H1 (cell line): ENCODE measurements at regions not wholly inside any gene's neighbourhood (a gene's known extent, or its start where the extent isn't known, plus 50 kb on each side); places are given as distances from the start of the nearest gene placed in this dataset.

ENCODE experiments used
- CTCF ChIA-PET: fragments of 300-600 bp; sonication (Branson Sonifier 250); formaldehyde crosslinking; loops from one replicate; lab custom pipeline; 2021; ENCODE audit not compliant: partially characterized antibody; lab: Charles Lee
- POLR2A ChIA-PET: fragments of 300-600 bp; sonication (Branson Sonifier 250); formaldehyde crosslinking; loops from one replicate; lab custom pipeline; 2021; ENCODE audit warnings: inconsistent platforms; ENCODE audit not compliant: partially characterized antibody; lab: Charles Lee
- DNase-seq, 2 experiments: peaks; one replicate each; pipeline versions ENCODE4 v3.0.0 to v3.0.0-alpha.2; 2010 to 2022; ENCODE audit warnings: low spot score in 2 of 2, low read depth in 1 of 2, mixed read lengths in 1 of 2
- FAIRE-seq: peaks from 2 replicates; lab custom pipeline; 2011; peaks lifted over from hg19 to GRCh38; lab: Jason Lieb, UNC
- H2AFZ ChIP-seq: 2 replicates; pipeline ENCODE4 v1.8.1; 2012; ENCODE audit warnings: low read length, inconsistent platforms
- H2AK5ac ChIP-seq: 2 replicates; pipeline ENCODE4 v1.6.1; 2013; ENCODE audit warnings: low read depth, low read length
- H2BK120ac ChIP-seq: replicated peaks from 2 replicates; pipeline ENCODE3; 2013; ENCODE audit warnings: low read depth, low read length, inconsistent platforms
- H2BK12ac ChIP-seq: 2 replicates; pipeline ENCODE4 v1.6.1; 2013; ENCODE audit warnings: low read depth, low read length
- H2BK15ac ChIP-seq: 2 replicates; pipeline ENCODE4 v1.6.1; 2013; ENCODE audit warnings: low read length
- H2BK20ac ChIP-seq: 2 replicates; pipeline ENCODE4 v1.6.1; 2013; ENCODE audit warnings: low read length
- H2BK5ac ChIP-seq: 2 replicates; pipeline ENCODE4 v1.6.1; 2013; ENCODE audit warnings: low read depth, low read length
- H3K14ac ChIP-seq: 2 replicates; pipeline ENCODE4 v1.6.1; 2013; ENCODE audit warnings: inconsistent platforms; ENCODE audit not compliant: insufficient read length
- H3K18ac ChIP-seq: 2 replicates; pipeline ENCODE4 v1.6.1; 2013; ENCODE audit warnings: low read length; ENCODE audit errors: extremely low read depth
- H3K23ac ChIP-seq: 2 replicates; pipeline ENCODE4 v1.6.1; 2013; ENCODE audit warnings: inconsistent platforms; ENCODE audit not compliant: insufficient read length
- H3K23me2 ChIP-seq: 2 replicates; pipeline ENCODE4 v1.6.1; 2013; ENCODE audit warnings: low read depth, low read length
- H3K27ac ChIP-seq: 2 replicates; pipeline ENCODE4 v1.6.1; 2011; ENCODE audit warnings: low read depth, low read length, inconsistent platforms
- H3K27me3 ChIP-seq, 4 experiments: replicated peaks in 1 of 4; 1 replicate in 1 of 4; 2 replicates in 3 of 4; pipeline versions ENCODE4 v1.6.1 to v1.8.1; 2011 to 2013; ENCODE audit warnings: low read length in 3 of 4, mild to moderate bottlenecking in 3 of 4, inconsistent platforms in 2 of 4, mixed read lengths in 2 of 4, moderate library complexity in 1 of 4; ENCODE audit not compliant: control insufficient read depth in 3 of 4, insufficient read depth in 3 of 4; ENCODE audit errors: extremely low read depth in 1 of 4
- H3K36me3 ChIP-seq, 4 experiments: 2 replicates each; pipeline versions ENCODE4 v1.6.1 to v1.8.1; 2011 to 2013; ENCODE audit warnings: mild to moderate bottlenecking in 4 of 4, low read length in 3 of 4, moderate library complexity in 2 of 4, control low read depth in 1 of 4, inconsistent platforms in 1 of 4; ENCODE audit not compliant: insufficient read depth in 4 of 4, control insufficient read depth in 2 of 4
- H3K4ac ChIP-seq: replicated peaks from 2 replicates; pipeline ENCODE3; 2013; ENCODE audit warnings: low read length, low read depth, mixed read lengths, inconsistent platforms; ENCODE audit not compliant: insufficient read length
- H3K4me1 ChIP-seq, 4 experiments: replicated peaks in 1 of 4; 1 replicate in 1 of 4; 2 replicates in 3 of 4; pipeline versions ENCODE4 v1.6.1 to v1.8.1; 2011 to 2013; ENCODE audit warnings: low read length in 3 of 4, inconsistent platforms in 2 of 4, mixed read lengths in 1 of 4; ENCODE audit not compliant: insufficient read depth in 4 of 4, control insufficient read depth in 3 of 4
- H3K4me2 ChIP-seq, 2 experiments: 2 replicates each; pipeline versions ENCODE4 v1.6.1 to v1.8.1; 2011 to 2013; ENCODE audit warnings: low read depth in 2 of 2, low read length in 2 of 2, control low read depth in 1 of 2, inconsistent platforms in 1 of 2, mild to moderate bottlenecking in 1 of 2; ENCODE audit not compliant: insufficient read depth in 1 of 2
- H3K4me3 ChIP-seq, 4 experiments: fragments of 200-600, 300-600 bp in 1 of 4; sonication (generic), shearing (Covaris generic), sonication (Bioruptor Twin) in 1 of 4; 2 replicates each; pipeline versions ENCODE4 v1.5.1 to v1.8.1; 2011 to 2016; ENCODE audit warnings: low read length in 4 of 4, low read depth in 3 of 4, control low read depth in 2 of 4, inconsistent platforms in 2 of 4, mild to moderate bottlenecking in 2 of 4, mixed read lengths in 1 of 4, moderate library complexity in 1 of 4; ENCODE audit not compliant: insufficient read depth in 2 of 4; ENCODE audit errors: extremely low read depth in 1 of 4
- H3K56ac ChIP-seq: replicated peaks from 2 replicates; pipeline ENCODE3; 2013; ENCODE audit warnings: low read depth, mild to moderate bottlenecking, mixed read lengths, low read length, inconsistent platforms; ENCODE audit not compliant: insufficient read length
- H3K79me1 ChIP-seq: 2 replicates; pipeline ENCODE4 v1.6.1; 2013; ENCODE audit warnings: low read depth, low read length, control low read depth
- H3K79me2 ChIP-seq, 2 experiments: 2 replicates each; pipeline versions ENCODE4 v1.6.1 to v1.8.1; 2012 to 2013; ENCODE audit warnings: low read length in 2 of 2, mild to moderate bottlenecking in 2 of 2, inconsistent platforms in 1 of 2; ENCODE audit not compliant: insufficient read depth in 2 of 2, control insufficient read depth in 1 of 2
- H3K9ac ChIP-seq, 4 experiments: replicated peaks in 1 of 4; 1 replicate in 1 of 4; 2 replicates in 3 of 4; pipeline versions ENCODE4 v1.6.1 to v1.8.1; 2011 to 2013; ENCODE audit warnings: low read depth in 3 of 4, low read length in 3 of 4, control low read depth in 2 of 4, mild to moderate bottlenecking in 2 of 4, moderate library complexity in 2 of 4, inconsistent platforms in 1 of 4; ENCODE audit errors: extremely low read depth in 1 of 4
- H3K9me3 ChIP-seq, 2 experiments: 2 replicates each; pipeline versions ENCODE4 v1.6.1 to v1.8.1; 2012 to 2013; ENCODE audit warnings: mild to moderate bottlenecking in 2 of 2, moderate library complexity in 2 of 2, control low read depth in 1 of 2, inconsistent platforms in 1 of 2, low read depth in 1 of 2, low read length in 1 of 2, mixed read lengths in 1 of 2; ENCODE audit not compliant: insufficient read depth in 2 of 2
- H4K20me1 ChIP-seq, 2 experiments: replicated peaks in 1 of 2; 2 replicates each; pipeline versions ENCODE3 to v1.8.1; 2011 to 2013; ENCODE audit warnings: inconsistent platforms in 2 of 2, low read length in 2 of 2, mild to moderate bottlenecking in 1 of 2; ENCODE audit not compliant: insufficient read depth in 2 of 2, control insufficient read depth in 1 of 2
- H4K5ac ChIP-seq: 2 replicates; pipeline ENCODE4 v1.6.1; 2013; ENCODE audit warnings: low read length, low read depth, mixed read lengths, inconsistent platforms; ENCODE audit not compliant: insufficient read length
- H4K8ac ChIP-seq: 2 replicates; pipeline ENCODE4 v1.8.0; 2013; ENCODE audit warnings: mild to moderate bottlenecking, moderate library complexity, low read length, inconsistent platforms; ENCODE audit not compliant: insufficient read depth; ENCODE audit errors: extremely low read depth
- H4K91ac ChIP-seq: replicated peaks from 2 replicates; pipeline ENCODE3; 2013; ENCODE audit warnings: low read length, mixed read lengths, inconsistent platforms; ENCODE audit not compliant: insufficient read length
- ATF3 ChIP-seq: IDR thresholded peaks from 2 replicates; pipeline ENCODE4 v1.6.1; 2011; ENCODE audit warnings: low read depth, mild to moderate bottlenecking, low read length; ENCODE audit not compliant: insufficient read depth
- BRCA1 ChIP-seq: IDR thresholded peaks from 2 replicates; pipeline ENCODE4 v1.6.1; 2012; ENCODE audit warnings: low read depth, low read length, improper control_type of control experiment
- CREB1 ChIP-seq: IDR thresholded peaks from 2 replicates; pipeline ENCODE4 v1.6.1; 2012; ENCODE audit warnings: inconsistent platforms
- GABPA ChIP-seq: IDR thresholded peaks from 2 replicates; pipeline ENCODE4 v1.6.1; 2011; ENCODE audit warnings: mild to moderate bottlenecking, low read length, moderate library complexity, borderline replicate concordance; ENCODE audit not compliant: insufficient read depth
- HDAC2 ChIP-seq, 2 experiments: fragments of 300-600 bp in 1 of 2; sonication (generic) in 1 of 2; IDR thresholded peaks; 2 replicates each; pipeline ENCODE4 v1.6.1; 2011 to 2012; ENCODE audit warnings: low read depth in 2 of 2, low read length in 2 of 2, mild to moderate bottlenecking in 2 of 2, moderate library complexity in 2 of 2, borderline replicate concordance in 1 of 2, inconsistent platforms in 1 of 2
- JUN ChIP-seq: IDR thresholded peaks from 2 replicates; pipeline ENCODE4 v1.6.1; 2011; ENCODE audit warnings: low read depth, mild to moderate bottlenecking, improper control_type of control experiment, low read length
- MAFK ChIP-seq: IDR thresholded peaks from 2 replicates; pipeline ENCODE4 v1.6.1; 2012; ENCODE audit warnings: low read depth, mild to moderate bottlenecking, improper control_type of control experiment, low read length
- MAX ChIP-seq: IDR thresholded peaks from 2 replicates; pipeline ENCODE4 v1.6.1; 2012; ENCODE audit warnings: inconsistent platforms
- RNF2 ChIP-seq: fragments of 200-900, 300-1000 bp; sonication (generic); IDR thresholded peaks from 2 replicates; pipeline ENCODE4 v1.7.1; 2016; ENCODE audit warnings: borderline replicate concordance, low read depth, mild to moderate bottlenecking, antibody characterized with exemption, low read length; ENCODE audit not compliant: poor library complexity, severe bottlenecking; ENCODE audit errors: missing control alignments
- RXRA ChIP-seq: IDR thresholded peaks from 2 replicates; pipeline ENCODE4 v1.6.1; 2011; ENCODE audit warnings: low read depth, mild to moderate bottlenecking, low read length, moderate library complexity; ENCODE audit not compliant: insufficient read depth
- SAP30 ChIP-seq: fragments of 300-600 bp; sonication (generic); IDR thresholded peaks from 2 replicates; pipeline ENCODE4 v1.7.1; 2012; ENCODE audit warnings: low read length, moderate library complexity, mild to moderate bottlenecking, inconsistent platforms; ENCODE audit not compliant: insufficient read depth, insufficient replicate concordance
- SIRT6 ChIP-seq: IDR thresholded peaks from one replicate; pipeline ENCODE4 v1.7.1; 2012; ENCODE audit warnings: low read length, inconsistent platforms
- YY1 ChIP-seq: IDR thresholded peaks from 2 replicates; pipeline ENCODE4 v1.6.1; 2011; ENCODE audit warnings: low read depth, mild to moderate bottlenecking, low read length
- WGBS, 2 experiments: shearing (Covaris generic) in 1 of 2; methylation state at CpG; one replicate each; pipeline versions ENCODE4 v1.1.6 to v1.1.7; 2013 to 2015; ENCODE audit warnings: low lambda C conversion rate in 2 of 2, mixed read lengths in 2 of 2, inconsistent platforms in 1 of 2, low coverage in 1 of 2, missing lambda C conversion rate in 1 of 2; ENCODE audit not compliant: insufficient replicate concordance in 2 of 2, insufficient coverage in 1 of 2, insufficient read length in 1 of 2; ENCODE audit errors: extremely low coverage in 1 of 2, missing lambda C conversion rate in 1 of 2; 5-methylcytosine and 5-hydroxymethylcytosine counted together

GRCh38 chr9:12464400-12464799, 228.8 kb upstream of the TYRP1 start:
- CTCF ChIA-PET: interaction anchor here (0.8 to 3.5 kb wide), 7 partner anchors 11 to 1145 kb away, joined by 3 to 19 read pairs (median 4); no protein-coding TSS in a partner anchor
- H3K4me1 ChIP-seq: peaks cover 0 to 8% (median 1%) of the 10 kb centered on the region in 4 experiments; a peak in 2 of 7 replicates
- H3K4me3 ChIP-seq: no peak overlapping the region
- H3K79me1 ChIP-seq: no peaks in the 10 kb centered on the region
- no peak overlapping the region for H3K4ac ChIP-seq
- H3K36me3 ChIP-seq: no peaks in the 10 kb centered on the region
- H4K20me1 ChIP-seq: no peaks in the 10 kb centered on the region
- H3K4me2 ChIP-seq: no peak overlapping the region
- H3K27me3 ChIP-seq: no peaks in the 10 kb centered on the region
- POLR2A ChIA-PET: no interaction called here
- H2AK5ac ChIP-seq: no peak overlapping the region
- H3K79me2 ChIP-seq: no peaks in the 10 kb centered on the region
- no peak overlapping the region for H2BK120ac ChIP-seq
- H2BK20ac ChIP-seq: no peak overlapping the region
- DNase-seq (no peak), FAIRE-seq (no peak)
- H4K91ac ChIP-seq: no peak overlapping the region
- H3K27ac ChIP-seq: no peak overlapping the region
- no peak overlapping the region for H3K18ac ChIP-seq
- 86% methylated on average over 3 of the region's 3 CpGs; no CpG with 5 or more reads in 1 of the 2 experiments for WGBS, 2 experiments
- H2BK5ac ChIP-seq: no peak overlapping the region
- H3K9me3 ChIP-seq: no peaks in the 10 kb centered on the region
- no peak overlapping the region for H3K14ac ChIP-seq
- no peaks in the 10 kb centered on the region; the same call in 1 of the 2 replicates for H3K23me2 ChIP-seq
- no peak overlapping the region for H3K23ac ChIP-seq
- no peak overlapping the region for H3K56ac ChIP-seq
- H2BK15ac ChIP-seq: no peak overlapping the region
- no peak overlapping the region for H4K5ac ChIP-seq
- H4K8ac ChIP-seq: no peak overlapping the region
- H2AFZ ChIP-seq: no peak overlapping the region
- H3K9ac ChIP-seq: no peak overlapping the region
- no peak overlapping the region for H2BK12ac ChIP-seq
- TF ChIP-seq RNF2: no peak
- TF ChIP-seq MAFK: no peak
- TF ChIP-seq YY1: no peak
- TF ChIP-seq SAP30: no peak
- no peak for TF ChIP-seq JUN
- no peak for TF ChIP-seq MAX
- no peak for TF ChIP-seq HDAC2 (IDR thresholded peaks at IDR 0.05; ENCODE audit: borderline replicate concordance in 1 of 2, low read depth in 2 of 2, low read length in 2 of 2)
- TF ChIP-seq SIRT6: no peak
- no peak for TF ChIP-seq BRCA1
- no peak for TF ChIP-seq GABPA
- TF ChIP-seq RXRA: no peak
- no peak for TF ChIP-seq CREB1
- TF ChIP-seq ATF3: no peak
